ENCODE measurements at regions not wholly inside any gene's neighbourhood (a gene's known extent, or its start where the extent isn't known, plus 50 kb on each side); places are given as distances from the start of the nearest gene placed in this dataset.

GRCh38 chr9:126058011-126058531, 268.6 kb upstream of the MVB12B start:
- H4K20me1 ChIP-seq (ENCODE audit: insufficient read depth), result no peaks in the 10 kb centered on the region
- peak overlapping the region; percentile 10 for H3K4me3 ChIP-seq (ENCODE audit: low read length)
- no peak overlapping the region for H2AFZ ChIP-seq (ENCODE audit: low read depth, low read length)
- peak overlapping the region; percentile 69 for H3K27ac ChIP-seq (ENCODE audit: low read length)
- H3K9ac ChIP-seq (ENCODE audit: low read length), result peak overlapping the region; percentile 43
- no peaks in the 10 kb centered on the region for H3K27me3 ChIP-seq (ENCODE audit: insufficient read depth, low read depth, low read length)
- H3K79me2 ChIP-seq (replicated peaks; ENCODE audit: insufficient read depth, low read length), result no peaks in the 10 kb centered on the region
- H3K9me2 ChIP-seq (ENCODE audit: insufficient read depth, low read length), result no peaks in the 10 kb centered on the region
- H3K36me3 ChIP-seq (ENCODE audit: insufficient read depth, low read length), result no peaks in the 10 kb centered on the region
- H3K4me2 ChIP-seq (ENCODE audit: low read length), result no peak overlapping the region
- TF ChIP-seq EZH2 (IDR thresholded peaks at IDR 0.05; ENCODE audit: borderline replicate concordance, insufficient read depth, low read length, poor library complexity, severe bottlenecking) (no peak), SMC3 (conservative IDR thresholded peaks at IDR 0.05; ENCODE audit: poor library complexity) (peak; percentile 11)
- H3F3A ChIP-seq (ENCODE audit: insufficient read depth, low read length, poor library complexity, severe bottlenecking), result no peaks in the 10 kb centered on the region
- H3K9me3 ChIP-seq (ENCODE audit: low read length), result no peaks in the 10 kb centered on the region

GRCh38 chr9:126058591-126058990, 268.0 kb upstream of the MVB12B start:
- no peaks in the 10 kb centered on the region for H3F3A ChIP-seq (ENCODE audit: insufficient read depth, low read length, poor library complexity, severe bottlenecking)
- no peaks in the 10 kb centered on the region for H3K27me3 ChIP-seq (ENCODE audit: insufficient read depth, low read depth, low read length)
- no peak overlapping the region for H3K4me2 ChIP-seq (ENCODE audit: low read length)
- H3K79me2 ChIP-seq (replicated peaks; ENCODE audit: insufficient read depth, low read length), result no peaks in the 10 kb centered on the region
- no peaks in the 10 kb centered on the region for H3K36me3 ChIP-seq (ENCODE audit: insufficient read depth, low read length)
- peak overlapping the region; percentile 10 for H3K4me3 ChIP-seq (ENCODE audit: low read length)
- H2AFZ ChIP-seq (ENCODE audit: low read depth, low read length), result no peak overlapping the region
- H3K9me2 ChIP-seq (ENCODE audit: insufficient read depth, low read length), result no peaks in the 10 kb centered on the region
- H3K27ac ChIP-seq (ENCODE audit: low read length), result peak overlapping the region; percentile 69
- H4K20me1 ChIP-seq (ENCODE audit: insufficient read depth), result no peaks in the 10 kb centered on the region
- TF ChIP-seq EZH2 (IDR thresholded peaks at IDR 0.05; ENCODE audit: borderline replicate concordance, insufficient read depth, low read length, poor library complexity, severe bottlenecking), result no peak
- no peak for TF ChIP-seq RAD21 (conservative IDR thresholded peaks at IDR 0.05)
- no peak for TF ChIP-seq TAF1 (IDR thresholded peaks at IDR 0.05; ENCODE audit: low read depth)
- no peak for TF ChIP-seq SMC3 (conservative IDR thresholded peaks at IDR 0.05; ENCODE audit: poor library complexity)
- TF ChIP-seq MXI1 (conservative IDR thresholded peaks at IDR 0.05; ENCODE audit: poor library complexity, severe bottlenecking), result no peak
- no peak for TF ChIP-seq EP300 (conservative IDR thresholded peaks at IDR 0.05; ENCODE audit: poor library complexity, severe bottlenecking)
- no peak for TF ChIP-seq POLR2AphosphoS5 (IDR thresholded peaks at IDR 0.05)
- no peak for TF ChIP-seq REST (IDR thresholded peaks at IDR 0.05; ENCODE audit: borderline replicate concordance)
- TF ChIP-seq CTCF (IDR thresholded peaks at IDR 0.05; ENCODE audit: poor library complexity, severe bottlenecking), result no peak
- H3K9ac ChIP-seq (ENCODE audit: low read length), result peak overlapping the region; percentile 43
- no peaks in the 10 kb centered on the region for H3K9me3 ChIP-seq (ENCODE audit: low read length)
